Ishikawa (cell line): ENCODE measurements at regions not wholly inside any gene's neighbourhood (a gene's known extent, or its start where the extent isn't known, plus 50 kb on each side); places are given as distances from the start of the nearest gene placed in this dataset.

Experiments
- CREB1 ChIP-seq: IDR thresholded peaks from 2 replicates; pipeline ENCODE4 v1.6.1; 2012; ENCODE audit warnings: low read depth
- EGR1 ChIP-seq: IDR thresholded peaks from 2 replicates; pipeline ENCODE4 v1.6.1; 2012
- EP300 ChIP-seq: IDR thresholded peaks from 2 replicates; pipeline ENCODE4 v1.6.1; 2012; ENCODE audit warnings: borderline replicate concordance
- REST ChIP-seq: IDR thresholded peaks from 2 replicates; pipeline ENCODE4 v1.6.1; 2012; ENCODE audit warnings: low read depth, mild to moderate bottlenecking
- TCF12 ChIP-seq: IDR thresholded peaks from 2 replicates; pipeline ENCODE4 v1.6.1; 2012; ENCODE audit warnings: low read depth
- YY1 ChIP-seq: IDR thresholded peaks from 2 replicates; pipeline ENCODE4 v1.6.1; 2012; ENCODE audit warnings: low read depth
- ZBTB7A ChIP-seq: IDR thresholded peaks from 2 replicates; pipeline ENCODE4 v1.6.1; 2012; ENCODE audit warnings: low read depth

- no peak for TF ChIP-seq YY1
- no peak for TF ChIP-seq EP300
- no peak for TF ChIP-seq EGR1
- TF ChIP-seq CREB1: no peak
- TF ChIP-seq REST: no peak
- no peak for TF ChIP-seq ZBTB7A
- no peak for TF ChIP-seq TCF12
Measured at GRCh38 chr7:24214670-24215069, 69.3 kb upstream of the NPY start.
